ENCODE measurements at regions not wholly inside any gene's neighbourhood (a gene's known extent, or its start where the extent isn't known, plus 50 kb on each side); places are given as distances from the start of the nearest gene placed in this dataset.

- TF ChIP-seq, protein P1, sequence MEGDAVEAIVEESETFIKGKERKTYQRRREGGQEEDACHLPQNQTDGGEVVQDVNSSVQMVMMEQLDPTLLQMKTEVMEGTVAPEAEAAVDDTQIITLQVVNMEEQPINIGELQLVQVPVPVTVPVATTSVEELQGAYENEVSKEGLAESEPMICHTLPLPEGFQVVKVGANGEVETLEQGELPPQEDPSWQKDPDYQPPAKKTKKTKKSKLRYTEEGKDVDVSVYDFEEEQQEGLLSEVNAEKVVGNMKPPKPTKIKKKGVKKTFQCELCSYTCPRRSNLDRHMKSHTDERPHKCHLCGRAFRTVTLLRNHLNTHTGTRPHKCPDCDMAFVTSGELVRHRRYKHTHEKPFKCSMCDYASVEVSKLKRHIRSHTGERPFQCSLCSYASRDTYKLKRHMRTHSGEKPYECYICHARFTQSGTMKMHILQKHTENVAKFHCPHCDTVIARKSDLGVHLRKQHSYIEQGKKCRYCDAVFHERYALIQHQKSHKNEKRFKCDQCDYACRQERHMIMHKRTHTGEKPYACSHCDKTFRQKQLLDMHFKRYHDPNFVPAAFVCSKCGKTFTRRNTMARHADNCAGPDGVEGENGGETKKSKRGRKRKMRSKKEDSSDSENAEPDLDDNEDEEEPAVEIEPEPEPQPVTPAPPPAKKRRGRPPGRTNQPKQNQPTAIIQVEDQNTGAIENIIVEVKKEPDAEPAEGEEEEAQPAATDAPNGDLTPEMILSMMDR (IDR thresholded peaks at IDR 0.05; ENCODE audit: unreplicated experiment), result no peak
- peaks cover 7% of the 10 kb centered on the region for H3K9me3 Mint-ChIP-seq (ENCODE audit: low read depth)
- no peak overlapping the region for H3K4me3 Mint-ChIP-seq (ENCODE audit: low read depth)
- H3K27ac Mint-ChIP-seq, result no peak overlapping the region
- H3K27me3 Mint-ChIP-seq, result no peaks in the 10 kb centered on the region
- no peaks in the 10 kb centered on the region for H3K4me1 Mint-ChIP-seq (ENCODE audit: low read depth)
- no peak for DNase-seq (ENCODE audit: low spot score, unreplicated experiment)
- no peaks in the 10 kb centered on the region for H3K36me3 Mint-ChIP-seq (ENCODE audit: insufficient read depth)
These were observed 687.4 kb downstream of the EDEM1 start for GRCh38 chr3:5874931-5875341.

- Mint-ChIP-seq H3K4me1 (ENCODE audit: low read depth) (peaks cover 24% of the 10 kb centered on the region), H3K27ac (no peak overlapping the region), H3K9me3 (ENCODE audit: low read depth) (peaks cover 4% of the 10 kb centered on the region), H3K4me3 (ENCODE audit: low read depth) (no peak overlapping the region), H3K27me3 (no peaks in the 10 kb centered on the region), H3K36me3 (ENCODE audit: insufficient read depth) (no peaks in the 10 kb centered on the region)
- TF ChIP-seq, protein P1 (IDR thresholded peaks at IDR 0.05; ENCODE audit: unreplicated experiment), result no peak
- DNase-seq (ENCODE audit: low spot score, unreplicated experiment), result no peak
These were observed 701.3 kb downstream of the EDEM1 start for GRCh38 chr3:5888851-5889250.

GRCh38 chr3:5889374-5889773, 701.9 kb downstream of the EDEM1 start:
- Mint-ChIP-seq H3K9me3 (ENCODE audit: low read depth) (peaks cover 4% of the 10 kb centered on the region), H3K27ac (no peak overlapping the region), H3K36me3 (ENCODE audit: insufficient read depth) (no peaks in the 10 kb centered on the region), H3K27me3 (no peaks in the 10 kb centered on the region), H3K4me3 (ENCODE audit: low read depth) (no peak overlapping the region), H3K4me1 (ENCODE audit: low read depth) (peaks cover 19% of the 10 kb centered on the region)
- TF ChIP-seq, protein P1 (IDR thresholded peaks at IDR 0.05; ENCODE audit: unreplicated experiment), result no peak
- DNase-seq (ENCODE audit: low spot score, unreplicated experiment), result no peak

GRCh38 chr3:5891711-5892110, 704.2 kb downstream of the EDEM1 start:
- no peak overlapping the region for H3K4me3 Mint-ChIP-seq (ENCODE audit: low read depth)
- H3K9me3 Mint-ChIP-seq (ENCODE audit: low read depth), result peaks cover 4% of the 10 kb centered on the region
- DNase-seq (ENCODE audit: low spot score, unreplicated experiment), result no peak
- no peak overlapping the region for H3K27ac Mint-ChIP-seq
- H3K27me3 Mint-ChIP-seq, result no peaks in the 10 kb centered on the region
- peaks cover 19% of the 10 kb centered on the region for H3K4me1 Mint-ChIP-seq (ENCODE audit: low read depth)
- TF ChIP-seq, protein P1 (IDR thresholded peaks at IDR 0.05; ENCODE audit: unreplicated experiment), result no peak
- H3K36me3 Mint-ChIP-seq (ENCODE audit: insufficient read depth), result no peaks in the 10 kb centered on the region

DNA sequence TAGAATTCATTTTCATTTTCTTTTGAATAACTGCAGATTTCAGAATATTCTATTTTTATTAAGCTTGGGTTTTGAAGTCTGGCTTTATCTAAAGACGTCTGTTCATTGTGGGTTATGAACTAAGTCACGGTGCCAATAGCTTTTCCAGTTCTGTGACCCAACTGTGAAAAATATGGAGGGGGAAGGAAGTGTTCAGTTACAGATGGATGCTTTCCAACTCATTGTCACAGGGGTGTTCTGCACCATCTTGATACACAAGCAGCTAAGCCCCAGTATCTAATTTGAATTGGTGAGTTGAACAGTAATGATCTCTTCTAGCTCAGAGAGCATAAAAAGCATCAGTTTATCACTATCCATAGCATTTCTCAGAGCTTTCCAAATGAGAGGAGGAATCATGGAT, 710.6 kb downstream of the EDEM1 start:
- Mint-ChIP-seq H3K9me3 (ENCODE audit: low read depth) (no peaks in the 10 kb centered on the region), H3K4me3 (ENCODE audit: low read depth) (no peak overlapping the region), H3K27ac (no peak overlapping the region), H3K27me3 (no peaks in the 10 kb centered on the region), H3K4me1 (ENCODE audit: low read depth) (no peaks in the 10 kb centered on the region), H3K36me3 (ENCODE audit: insufficient read depth) (no peaks in the 10 kb centered on the region)
- TF ChIP-seq, protein P1 (IDR thresholded peaks at IDR 0.05; ENCODE audit: unreplicated experiment), result no peak
- no peak for DNase-seq (ENCODE audit: low spot score, unreplicated experiment)
